Gastroesophageal sphincter (tissue), 3 donors: ENCODE measurements at regions not wholly inside any gene's neighbourhood (a gene's known extent, or its start where the extent isn't known, plus 50 kb on each side); places are given as distances from the start of the nearest gene placed in this dataset.

Source experiments
- CTCF ChIP-seq, 4 experiments: fragments of 200-600 bp in 2 of 4; fragments of 450-650 bp in 2 of 4; sonication (generic) in 1 of 4; IDR thresholded peaks; one replicate each; pipeline ENCODE4 v1.5.1; 2017 to 2019; ENCODE audit warnings: antibody characterized with exemption in 4 of 4, mild to moderate bottlenecking in 2 of 4, moderate library complexity in 2 of 4
- POLR2A ChIP-seq, 2 donors: fragments of 450-650 bp; IDR thresholded peaks; one replicate each; pipeline ENCODE4 v1.6.1; 2017; ENCODE audit warnings: antibody characterized with exemption in 2 of 2, mild to moderate bottlenecking in 2 of 2, moderate library complexity in 1 of 2
- POLR2AphosphoS5 ChIP-seq: sonication (generic); formaldehyde crosslinking; IDR thresholded peaks from one replicate; pipeline ENCODE4 v1.6.1; 2017; ENCODE audit warnings: antibody characterized with exemption

DNA sequence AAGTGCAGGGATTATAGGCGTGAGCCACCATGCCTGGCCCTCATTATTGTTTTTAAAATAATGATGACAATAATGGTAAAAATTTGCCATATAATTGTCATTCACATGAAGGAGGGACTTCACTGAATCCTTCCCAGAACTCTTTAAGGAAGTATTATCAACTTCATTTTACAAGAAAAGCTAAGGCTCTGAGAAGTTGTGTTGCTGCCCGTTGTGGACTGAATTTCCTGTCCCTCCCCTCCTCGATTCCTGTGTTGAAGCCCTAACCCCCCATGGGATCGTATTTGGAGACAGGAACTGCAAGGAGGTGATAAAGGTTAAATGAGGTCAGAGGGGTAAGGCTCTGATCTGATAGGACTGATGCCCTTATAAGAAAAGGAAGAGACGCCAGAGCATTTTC is 458.0 kb downstream of the HAPSTR1 start:
- TF ChIP-seq POLR2A (IDR thresholded peaks at IDR 0.05) (no peak), CTCF (IDR thresholded peaks at IDR 0.05) (no peak), POLR2AphosphoS5 (no peak)
